Fibroblast of pulmonary artery (primary cell): ENCODE measurements at regions not wholly inside any gene's neighbourhood (a gene's known extent, or its start where the extent isn't known, plus 50 kb on each side); places are given as distances from the start of the nearest gene placed in this dataset.

Experiments used
- DNase-seq: peaks from one replicate; pipeline ENCODE4 v3.0.0-alpha.2; 2010; ENCODE audit warnings: low read depth
- H3K4me3 ChIP-seq: replicated peaks from 2 replicates; pipeline ENCODE4 v1.5.1; 2011; ENCODE audit warnings: low read depth, mild to moderate bottlenecking, control low read depth, low read length, moderate library complexity
- CTCF ChIP-seq: IDR thresholded peaks from 2 replicates; pipeline ENCODE4 v1.5.1; 2011; ENCODE audit warnings: mild to moderate bottlenecking, control low read depth, low read length, inconsistent platforms; ENCODE audit errors: missing control alignments

- TF ChIP-seq CTCF = no peak
- no peak overlapping the region for H3K4me3 ChIP-seq
- DNase-seq = peak; percentile 14
Observed at GRCh38 chr12:20305470-20305869, 62.9 kb upstream of the PDE3A start.

- no peak for TF ChIP-seq CTCF
- DNase-seq = no peak
Observed at GRCh38 chr12:20309504-20310148, 58.7 kb upstream of the PDE3A start.

GRCh38 chr12:20314328-20314727 is 54.0 kb upstream of the PDE3A start:
- DNase-seq = peak; percentile 74
- TF ChIP-seq CTCF = no peak
- H3K4me3 ChIP-seq = no peak overlapping the region

More at GRCh38 chr12:20309504-20310148, 58.7 kb upstream of the PDE3A start:
- H3K4me3 ChIP-seq = no peak overlapping the region

- TF ChIP-seq CTCF = no peak
- DNase-seq = no peak
- H3K4me3 ChIP-seq = no peak overlapping the region
Observed at GRCh38 chr12:20317554-20317953, 50.8 kb upstream of the PDE3A start.
